Activated CD4-positive, alpha-beta T cell treated with anti-CD3 and anti-CD28 coated beads, Interleukin-2, Interleukin-4, amounts not matched to agents 100 ng/mL and 50 ng/mL, durations not matched to agents 16 hours and 8 hours (primary cell): ENCODE measurements at regions not wholly inside any gene's neighbourhood (a gene's known extent, or its start where the extent isn't known, plus 50 kb on each side); places are given as distances from the start of the nearest gene placed in this dataset.

Experiments used
- DNase-seq: peaks from one replicate; pipeline ENCODE4 v3.0.0-alpha.2; 2020; ENCODE audit warnings: low spot score

GRCh38 chr12:126772171-126772864 lies 1494.7 kb upstream of the TMEM132C start:
- DNase-seq: peak; percentile 85

GRCh38 chr12:126773012-126773411 lies 1494.0 kb upstream of the TMEM132C start:
- no peak for DNase-seq

- DNase-seq: no peak
Observed at GRCh38 chr12:126773491-126773890, 1493.5 kb upstream of the TMEM132C start.

DNA sequence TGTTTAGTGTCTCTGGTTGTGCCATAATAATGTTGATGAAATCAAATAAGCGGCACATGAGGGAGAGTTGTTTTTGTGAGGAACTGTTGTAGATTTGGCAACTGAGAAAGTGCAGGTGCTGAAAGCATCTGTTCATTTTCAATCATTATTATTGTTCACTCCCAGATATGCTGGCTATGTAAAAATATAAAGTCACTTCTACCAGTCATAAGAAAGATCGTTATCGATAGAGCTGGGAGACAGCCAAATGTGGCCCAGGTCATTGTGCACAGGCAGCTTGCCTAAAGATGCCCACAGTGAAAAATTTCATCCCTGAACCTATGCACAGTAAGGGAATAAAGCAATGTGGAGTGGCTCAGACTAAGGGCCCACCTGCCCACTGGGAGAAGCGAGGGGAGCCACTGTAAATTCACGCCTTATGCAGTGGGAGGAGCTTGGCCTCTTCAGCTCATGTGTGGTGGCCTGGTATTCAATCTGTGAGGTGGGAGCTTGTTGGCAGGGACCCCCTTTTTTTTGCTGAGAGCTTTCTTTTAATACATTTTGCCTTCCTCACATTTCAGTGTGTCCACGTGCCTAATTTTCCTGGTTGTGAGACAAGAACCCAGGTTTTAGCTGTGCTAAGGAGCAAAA lies 1490.8 kb upstream of the TMEM132C start:
- DNase-seq: no peak

GRCh38 chr12:126780343-126780742 lies 1486.6 kb upstream of the TMEM132C start:
- no peak for DNase-seq

DNA sequence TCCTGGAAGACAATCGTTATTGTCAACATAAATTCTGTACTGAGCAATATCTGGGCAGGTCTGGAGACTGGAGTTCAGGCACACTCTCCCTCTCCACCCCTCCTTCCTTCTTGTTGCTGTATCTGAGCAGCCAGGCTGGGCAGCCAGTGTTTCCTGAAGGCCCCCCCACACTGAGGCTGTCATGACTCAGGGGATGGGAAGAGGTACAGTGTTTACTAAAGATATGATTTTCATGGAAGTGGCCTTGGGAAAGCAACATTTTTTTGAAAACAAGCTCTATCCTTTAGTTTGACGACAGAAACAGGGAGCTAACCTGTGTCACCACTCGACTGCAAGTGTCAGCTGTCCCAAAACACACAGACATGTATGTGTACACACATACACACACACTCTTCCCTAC lies 1485.4 kb upstream of the TMEM132C start:
- DNase-seq: no peak

DNA sequence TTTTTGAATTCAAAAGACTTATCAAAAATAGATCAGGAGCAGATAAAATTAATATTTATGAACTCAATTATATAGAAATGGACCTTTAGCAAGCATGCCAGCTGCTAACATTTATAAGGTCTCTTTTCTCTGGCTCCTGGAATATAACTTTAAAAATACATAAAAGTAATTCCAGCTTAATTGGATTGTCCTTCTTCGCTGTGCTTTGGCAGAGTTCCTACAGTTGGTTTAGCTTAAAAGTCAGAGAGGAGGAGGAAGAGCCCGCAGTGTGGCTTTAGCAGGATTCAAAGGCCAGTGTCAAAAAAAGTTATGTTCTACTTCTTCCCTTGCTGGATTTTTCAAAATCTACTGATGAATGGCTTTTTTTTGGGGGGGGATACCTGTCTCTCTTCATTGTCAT lies 1484.9 kb upstream of the TMEM132C start:
- no peak for DNase-seq

DNA sequence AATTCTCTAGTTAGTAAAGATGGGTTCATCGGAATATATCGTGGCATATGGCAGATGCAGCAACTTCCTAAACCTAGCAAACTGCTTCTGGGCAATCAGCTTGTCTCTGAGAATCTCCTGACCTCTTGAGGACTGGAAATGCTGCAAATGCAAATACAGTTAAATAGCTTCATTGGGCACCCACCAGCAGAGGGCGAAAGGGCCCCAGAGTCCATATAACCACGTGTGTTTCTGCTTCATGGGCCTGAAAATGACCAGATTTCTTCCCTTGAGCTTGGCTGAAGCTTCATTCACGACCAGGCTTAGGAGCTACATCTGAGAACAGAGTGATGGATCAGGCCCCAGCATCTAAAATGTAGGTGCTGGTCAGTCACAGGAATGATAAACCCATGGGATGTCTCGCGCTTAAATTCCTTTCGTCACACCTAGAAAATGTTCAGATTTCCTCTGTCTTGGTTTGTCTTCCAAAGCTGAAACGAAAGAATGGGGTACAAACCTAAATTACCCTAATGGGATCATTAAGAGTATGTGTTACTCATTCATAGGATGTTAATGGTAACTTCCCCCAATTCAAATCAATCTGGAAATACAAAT lies 1482.5 kb upstream of the TMEM132C start:
- DNase-seq: peak; percentile 12

- no peak for DNase-seq
Observed at GRCh38 chr12:126789963-126790362, 1477.0 kb upstream of the TMEM132C start.

GRCh38 chr12:126791122-126791521 lies 1475.8 kb upstream of the TMEM132C start:
- no peak for DNase-seq

GRCh38 chr12:126792411-126792810 lies 1474.6 kb upstream of the TMEM132C start:
- DNase-seq: no peak

- DNase-seq: no peak
Observed at GRCh38 chr12:126797525-126797924, 1469.4 kb upstream of the TMEM132C start.

DNA sequence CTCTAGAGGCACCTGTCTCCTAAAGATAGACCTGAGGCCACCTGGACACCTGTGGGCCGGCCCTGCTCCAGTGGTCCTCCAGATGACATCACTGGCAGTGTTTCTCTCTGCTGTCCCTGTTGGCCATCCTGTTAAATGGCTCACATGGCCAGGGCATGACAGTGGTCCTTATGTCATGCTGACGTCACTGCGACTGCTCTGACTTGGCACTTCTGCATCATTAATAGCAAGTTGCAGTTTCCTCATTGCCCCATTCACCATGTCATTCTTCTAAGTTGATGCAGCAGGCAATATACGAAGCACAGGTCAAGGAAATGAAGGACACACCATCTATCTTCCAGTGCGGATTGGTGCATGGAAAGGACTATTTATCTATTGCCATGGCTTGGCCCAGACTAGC lies 1468.5 kb upstream of the TMEM132C start:
- DNase-seq: no peak

- no peak for DNase-seq
Observed at GRCh38 chr12:126807312-126807865, 1459.6 kb upstream of the TMEM132C start.

GRCh38 chr12:126811391-126811790 lies 1455.6 kb upstream of the TMEM132C start:
- no peak for DNase-seq

DNA sequence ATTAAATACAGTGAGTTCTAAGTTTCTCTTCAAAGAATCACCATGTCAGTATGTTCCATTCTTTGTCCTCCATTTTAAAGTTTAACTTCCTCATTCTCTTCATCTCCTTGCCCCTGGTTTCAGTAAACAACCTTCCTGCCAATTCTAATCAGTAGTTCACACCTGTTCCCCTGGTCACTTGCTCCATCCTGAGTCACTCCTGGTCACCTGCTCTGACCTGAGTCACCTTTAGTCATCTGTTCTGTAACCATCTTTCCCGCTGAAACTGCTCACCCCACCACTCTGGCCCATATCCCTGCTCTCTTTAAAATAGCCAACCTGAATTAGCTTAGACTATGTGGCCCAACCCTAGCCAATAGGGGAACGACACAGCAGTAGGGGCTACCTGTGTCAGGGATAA lies 1447.4 kb upstream of the TMEM132C start:
- DNase-seq: no peak

DNA sequence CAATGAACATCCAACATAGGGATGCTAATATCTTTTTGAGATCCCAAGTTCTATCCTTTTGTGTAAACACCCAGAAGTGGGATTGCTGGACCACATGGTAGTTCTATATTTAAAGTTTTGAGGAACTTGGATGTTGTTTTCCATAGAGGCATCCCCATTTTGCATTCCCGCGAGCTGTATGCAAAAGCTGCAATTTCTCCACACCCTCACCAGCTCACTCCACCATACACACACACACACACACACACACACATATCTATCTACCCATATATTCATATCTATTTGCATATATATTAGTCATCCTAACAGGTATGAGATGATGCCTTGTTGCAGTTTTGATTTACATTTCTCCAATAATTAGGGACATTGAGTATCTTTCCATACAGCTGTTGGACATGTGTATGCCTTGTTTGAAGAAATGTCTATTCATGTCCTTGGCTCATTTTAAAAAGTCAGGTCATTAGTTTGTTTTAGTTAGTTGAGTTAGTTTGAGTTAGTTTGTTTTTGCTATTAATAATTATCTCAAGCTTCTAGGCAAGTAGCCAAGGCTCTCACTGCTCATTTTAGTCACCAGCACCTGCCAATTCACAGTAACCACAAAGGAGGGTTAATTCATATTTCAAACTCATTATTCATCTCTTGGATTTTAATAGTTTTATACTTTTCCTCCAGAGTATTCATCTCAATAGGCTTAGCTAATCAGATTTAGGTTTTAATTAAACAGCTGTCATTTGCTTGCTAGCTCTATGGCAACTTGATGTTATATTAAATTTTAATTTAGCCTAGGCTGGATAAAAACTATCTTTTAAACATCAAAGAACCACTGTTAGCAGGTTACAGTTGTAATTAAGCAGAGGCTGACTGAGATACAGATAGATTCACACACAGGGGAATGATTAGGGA lies 1435.9 kb upstream of the TMEM132C start:
- DNase-seq: no peak

GRCh38 chr12:126837697-126838096 lies 1429.3 kb upstream of the TMEM132C start:
- DNase-seq: no peak

- no peak for DNase-seq
Observed at GRCh38 chr12:126843915-126844669, 1422.9 kb upstream of the TMEM132C start.

- peak; percentile 0 for DNase-seq
Observed at GRCh38 chr12:126847005-126847629, 1419.9 kb upstream of the TMEM132C start.

GRCh38 chr12:126855768-126856167 lies 1411.2 kb upstream of the TMEM132C start:
- DNase-seq: no peak
